SK-N-SH treated with all-trans-retinoic acid at 6 μM for 48 hours (cell line): ENCODE measurements at regions not wholly inside any gene's neighbourhood (a gene's known extent, or its start where the extent isn't known, plus 50 kb on each side); places are given as distances from the start of the nearest gene placed in this dataset.

Source experiments
- ATAC-seq: fragments of 200-7000 bp; cut with Tn5 transposase; 3 replicates; pipeline ENCODE4 v1.9.1; 2020; ENCODE audit warnings: mild to moderate bottlenecking, moderate library complexity
- ARNTL ChIP-seq: fragments of 450-650 bp; formaldehyde crosslinking; IDR thresholded peaks from 2 replicates; pipeline ENCODE4 v1.5.0; 2020; ENCODE audit warnings: low read depth, mild to moderate bottlenecking, moderate library complexity, borderline replicate concordance
- BACH2 ChIP-seq: fragments of 250-450 bp; sonication (Bioruptor Pico); IDR thresholded peaks from 2 replicates; pipeline ENCODE4 v1.9.0; 2021; ENCODE audit warnings: mild to moderate bottlenecking, borderline replicate concordance
- CREB5 ChIP-seq: fragments of 250-450 bp; sonication (Bioruptor Pico); IDR thresholded peaks from 2 replicates; pipeline ENCODE4 v1.5.1; 2020; ENCODE audit warnings: low read depth, mild to moderate bottlenecking, moderate library complexity
- ESRRG ChIP-seq: fragments of 250-450 bp; sonication (Bioruptor Pico); IDR thresholded peaks from 2 replicates; pipeline ENCODE4 v1.6.1; 2021; ENCODE audit warnings: mild to moderate bottlenecking
- GLIS3 ChIP-seq: fragments of 250-450 bp; sonication (Bioruptor Pico); IDR thresholded peaks from 2 replicates; pipeline ENCODE4 v1.5.0; 2020; ENCODE audit warnings: mild to moderate bottlenecking, moderate library complexity
- OSR1 ChIP-seq: fragments of 250-450 bp; sonication (Bioruptor Pico); IDR thresholded peaks from 2 replicates; pipeline ENCODE4 v1.8.0; 2022; ENCODE audit warnings: moderate library complexity, mild to moderate bottlenecking, inconsistent platforms
- POU6F1 ChIP-seq: fragments of 250-450 bp; sonication (Bioruptor Pico); IDR thresholded peaks from 2 replicates; pipeline ENCODE4 v1.8.0; 2021; ENCODE audit warnings: low read depth, mild to moderate bottlenecking, moderate library complexity, borderline replicate concordance
- PPARA ChIP-seq: fragments of 250-450 bp; sonication (Bioruptor Pico); IDR thresholded peaks from 2 replicates; pipeline ENCODE4 v1.5.0; 2020; ENCODE audit warnings: mild to moderate bottlenecking, borderline replicate concordance
- RARB ChIP-seq: fragments of 250-450 bp; sonication (Bioruptor Pico); IDR thresholded peaks from 2 replicates; pipeline ENCODE4 v1.8.0; 2021; ENCODE audit warnings: mild to moderate bottlenecking, moderate library complexity
- ZC3H10 ChIP-seq: fragments of 250-450 bp; sonication (Bioruptor Pico); IDR thresholded peaks from 2 replicates; pipeline ENCODE4 v1.5.1; 2021; ENCODE audit warnings: mild to moderate bottlenecking, moderate library complexity
- ZFP3 ChIP-seq: fragments of 250-450 bp; sonication (Bioruptor Pico); IDR thresholded peaks from 2 replicates; pipeline ENCODE4 v1.5.0; 2020; ENCODE audit warnings: mild to moderate bottlenecking, moderate library complexity
- ZFP30 ChIP-seq: fragments of 450-650 bp; formaldehyde crosslinking; IDR thresholded peaks from 2 replicates; pipeline ENCODE4 v1.5.0; 2022; ENCODE audit warnings: mild to moderate bottlenecking, moderate library complexity
- ZNF565 ChIP-seq: fragments of 450-650 bp; formaldehyde crosslinking; conservative IDR thresholded peaks from 2 replicates; pipeline ENCODE4 v1.5.0; 2020; ENCODE audit warnings: low read depth, mild to moderate bottlenecking, moderate library complexity
- ZNF70 ChIP-seq: fragments of 450-650 bp; formaldehyde crosslinking; IDR thresholded peaks from 2 replicates; pipeline ENCODE4 v1.5.0; 2020; ENCODE audit warnings: mild to moderate bottlenecking, moderate library complexity
- ZNF8 ChIP-seq: fragments of 450-650 bp; formaldehyde crosslinking; IDR thresholded peaks from 2 replicates; pipeline ENCODE4 v1.5.0; 2020; ENCODE audit warnings: mild to moderate bottlenecking, moderate library complexity
- TF ChIP-seq, protein P1 (sequence below): fragments of 250-450 bp; sonication (Bioruptor Pico); IDR thresholded peaks from 2 replicates; pipeline ENCODE4 v1.5.1; 2021; ENCODE audit warnings: mild to moderate bottlenecking, moderate library complexity
- TF ChIP-seq, protein P2 (sequence below): fragments of 250-450 bp; sonication (Bioruptor Pico); IDR thresholded peaks from 2 replicates; pipeline ENCODE4 v1.8.0; 2020; ENCODE audit warnings: mild to moderate bottlenecking, moderate library complexity, borderline replicate concordance
- TF ChIP-seq, protein P3 (sequence below): fragments of 250-450 bp; sonication (Bioruptor Pico); IDR thresholded peaks from 2 replicates; pipeline ENCODE4 v1.5.0; 2020; ENCODE audit warnings: mild to moderate bottlenecking, moderate library complexity

DNA sequence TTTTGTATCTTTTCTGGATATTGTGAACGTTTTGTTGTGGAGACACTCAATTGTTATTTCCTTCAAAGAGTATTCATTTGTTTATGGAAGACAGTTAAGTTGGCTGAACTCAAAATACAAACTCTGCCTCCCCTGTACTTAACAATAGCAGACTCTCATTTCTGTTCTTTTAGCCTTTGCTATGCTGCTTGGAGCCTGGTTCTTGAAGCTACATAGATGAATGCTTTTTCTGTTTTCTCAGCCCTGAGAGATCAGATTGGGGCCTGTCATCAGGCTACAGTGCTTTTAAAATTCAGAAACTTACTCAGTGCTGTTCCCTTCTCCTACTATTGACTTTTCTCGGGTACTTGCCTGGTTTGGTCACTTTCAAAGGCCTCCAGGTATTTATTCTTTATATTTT lies 215.7 kb upstream of the LYPLAL1 start:
- no peak for TF ChIP-seq ZFP3 (CRISPR knock-in tag)
- no peak for TF ChIP-seq PPARA (CRISPR knock-in tag)
- TF ChIP-seq RARB (CRISPR knock-in tag), result no peak
- TF ChIP-seq, protein P1, sequence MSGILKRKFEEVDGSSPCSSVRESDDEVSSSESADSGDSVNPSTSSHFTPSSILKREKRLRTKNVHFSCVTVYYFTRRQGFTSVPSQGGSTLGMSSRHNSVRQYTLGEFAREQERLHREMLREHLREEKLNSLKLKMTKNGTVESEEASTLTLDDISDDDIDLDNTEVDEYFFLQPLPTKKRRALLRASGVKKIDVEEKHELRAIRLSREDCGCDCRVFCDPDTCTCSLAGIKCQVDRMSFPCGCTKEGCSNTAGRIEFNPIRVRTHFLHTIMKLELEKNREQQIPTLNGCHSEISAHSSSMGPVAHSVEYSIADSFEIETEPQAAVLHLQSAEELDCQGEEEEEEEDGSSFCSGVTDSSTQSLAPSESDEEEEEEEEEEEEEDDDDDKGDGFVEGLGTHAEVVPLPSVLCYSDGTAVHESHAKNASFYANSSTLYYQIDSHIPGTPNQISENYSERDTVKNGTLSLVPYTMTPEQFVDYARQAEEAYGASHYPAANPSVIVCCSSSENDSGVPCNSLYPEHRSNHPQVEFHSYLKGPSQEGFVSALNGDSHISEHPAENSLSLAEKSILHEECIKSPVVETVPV (CRISPR knock-in tag), result no peak
- no peak for TF ChIP-seq BACH2
- no peak for TF ChIP-seq ESRRG (CRISPR knock-in tag)
- ATAC-seq, result no peak

- TF ChIP-seq ZFP3 (CRISPR knock-in tag) (no peak), POU6F1 (CRISPR knock-in tag) (no peak), BACH2 (no peak), ESRRG (CRISPR knock-in tag) (no peak), ZNF8 (CRISPR knock-in tag) (no peak), ZNF565 (no peak)
- TF ChIP-seq, protein P2, sequence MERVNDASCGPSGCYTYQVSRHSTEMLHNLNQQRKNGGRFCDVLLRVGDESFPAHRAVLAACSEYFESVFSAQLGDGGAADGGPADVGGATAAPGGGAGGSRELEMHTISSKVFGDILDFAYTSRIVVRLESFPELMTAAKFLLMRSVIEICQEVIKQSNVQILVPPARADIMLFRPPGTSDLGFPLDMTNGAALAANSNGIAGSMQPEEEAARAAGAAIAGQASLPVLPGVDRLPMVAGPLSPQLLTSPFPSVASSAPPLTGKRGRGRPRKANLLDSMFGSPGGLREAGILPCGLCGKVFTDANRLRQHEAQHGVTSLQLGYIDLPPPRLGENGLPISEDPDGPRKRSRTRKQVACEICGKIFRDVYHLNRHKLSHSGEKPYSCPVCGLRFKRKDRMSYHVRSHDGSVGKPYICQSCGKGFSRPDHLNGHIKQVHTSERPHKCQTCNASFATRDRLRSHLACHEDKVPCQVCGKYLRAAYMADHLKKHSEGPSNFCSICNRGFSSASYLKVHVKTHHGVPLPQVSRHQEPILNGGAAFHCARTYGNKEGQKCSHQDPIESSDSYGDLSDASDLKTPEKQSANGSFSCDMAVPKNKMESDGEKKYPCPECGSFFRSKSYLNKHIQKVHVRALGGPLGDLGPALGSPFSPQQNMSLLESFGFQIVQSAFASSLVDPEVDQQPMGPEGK (CRISPR knock-in tag), result no peak
- ATAC-seq, result no peak
Measured at GRCh38 chr1:218959784-218960183, 213.9 kb upstream of the LYPLAL1 start.

- no peak for TF ChIP-seq PPARA (CRISPR knock-in tag)
- TF ChIP-seq CREB5, result no peak
- no peak for TF ChIP-seq POU6F1 (CRISPR knock-in tag)
- no peak for TF ChIP-seq BACH2
- no peak for TF ChIP-seq OSR1 (CRISPR knock-in tag)
- TF ChIP-seq GLIS3 (CRISPR knock-in tag), result no peak
- no peak for TF ChIP-seq ZNF70 (CRISPR knock-in tag)
- no peak for TF ChIP-seq ESRRG (CRISPR knock-in tag)
- TF ChIP-seq RARB (CRISPR knock-in tag), result no peak
- TF ChIP-seq ZC3H10 (CRISPR knock-in tag), result no peak
- no peak for TF ChIP-seq ZNF565
- TF ChIP-seq, protein P2 (CRISPR knock-in tag), result no peak
- TF ChIP-seq, protein P3, sequence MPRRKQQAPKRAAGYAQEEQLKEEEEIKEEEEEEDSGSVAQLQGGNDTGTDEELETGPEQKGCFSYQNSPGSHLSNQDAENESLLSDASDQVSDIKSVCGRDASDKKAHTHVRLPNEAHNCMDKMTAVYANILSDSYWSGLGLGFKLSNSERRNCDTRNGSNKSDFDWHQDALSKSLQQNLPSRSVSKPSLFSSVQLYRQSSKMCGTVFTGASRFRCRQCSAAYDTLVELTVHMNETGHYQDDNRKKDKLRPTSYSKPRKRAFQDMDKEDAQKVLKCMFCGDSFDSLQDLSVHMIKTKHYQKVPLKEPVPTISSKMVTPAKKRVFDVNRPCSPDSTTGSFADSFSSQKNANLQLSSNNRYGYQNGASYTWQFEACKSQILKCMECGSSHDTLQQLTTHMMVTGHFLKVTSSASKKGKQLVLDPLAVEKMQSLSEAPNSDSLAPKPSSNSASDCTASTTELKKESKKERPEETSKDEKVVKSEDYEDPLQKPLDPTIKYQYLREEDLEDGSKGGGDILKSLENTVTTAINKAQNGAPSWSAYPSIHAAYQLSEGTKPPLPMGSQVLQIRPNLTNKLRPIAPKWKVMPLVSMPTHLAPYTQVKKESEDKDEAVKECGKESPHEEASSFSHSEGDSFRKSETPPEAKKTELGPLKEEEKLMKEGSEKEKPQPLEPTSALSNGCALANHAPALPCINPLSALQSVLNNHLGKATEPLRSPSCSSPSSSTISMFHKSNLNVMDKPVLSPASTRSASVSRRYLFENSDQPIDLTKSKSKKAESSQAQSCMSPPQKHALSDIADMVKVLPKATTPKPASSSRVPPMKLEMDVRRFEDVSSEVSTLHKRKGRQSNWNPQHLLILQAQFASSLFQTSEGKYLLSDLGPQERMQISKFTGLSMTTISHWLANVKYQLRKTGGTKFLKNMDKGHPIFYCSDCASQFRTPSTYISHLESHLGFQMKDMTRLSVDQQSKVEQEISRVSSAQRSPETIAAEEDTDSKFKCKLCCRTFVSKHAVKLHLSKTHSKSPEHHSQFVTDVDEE (CRISPR knock-in tag), result no peak
- no peak for TF ChIP-seq ARNTL (CRISPR knock-in tag)
- no peak for TF ChIP-seq ZFP30 (CRISPR knock-in tag)
Measured at GRCh38 chr1:218964471-218965185, 209.1 kb upstream of the LYPLAL1 start.

More at GRCh38 chr1:218964471-218965185, 209.1 kb upstream of the LYPLAL1 start:
- no peak for ATAC-seq
